ENCODE measurements at regions not wholly inside any gene's neighbourhood (a gene's known extent, or its start where the extent isn't known, plus 50 kb on each side); places are given as distances from the start of the nearest gene placed in this dataset.

DNA sequence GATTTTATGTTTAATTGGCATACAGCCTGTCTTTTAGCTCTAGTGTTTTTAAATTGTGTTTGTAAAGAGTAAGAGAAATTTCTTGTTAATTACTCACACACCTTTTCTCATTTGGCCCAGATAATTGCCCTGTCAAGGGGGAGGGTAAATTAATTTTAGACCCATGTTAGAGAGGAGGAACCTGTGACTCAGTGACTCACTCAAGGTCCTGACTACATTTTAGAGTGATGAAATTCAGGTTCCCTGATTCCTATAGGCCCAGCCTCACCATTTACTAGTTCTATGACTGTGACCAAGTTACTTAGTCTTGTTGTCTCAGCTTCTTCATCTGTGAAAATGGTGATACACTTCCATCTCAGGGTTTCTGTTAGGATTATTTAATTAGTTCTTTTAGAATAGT is 125.2 kb upstream of the DPH6 start:
- DNase-seq, result no peak
- H2AFZ ChIP-seq, result no peak overlapping the region
- H3K4me1 ChIP-seq (replicated peaks; ENCODE audit: insufficient read depth), result no peaks in the 10 kb centered on the region
- H4K20me1 ChIP-seq (ENCODE audit: insufficient read depth), result no peaks in the 10 kb centered on the region
- POLR2A ChIA-PET (ENCODE audit: unreplicated experiment), result no interaction called here
- no TSS peak for BruUV-seq (replicated peaks)
- H3K4me3 ChIP-seq, result no peak overlapping the region
- no peaks in the 10 kb centered on the region for H3K79me2 ChIP-seq (ENCODE audit: low read depth)
- no peaks in the 10 kb centered on the region for H3F3A ChIP-seq (ENCODE audit: insufficient read depth, low read depth)
- no peak overlapping the region for H3K27ac ChIP-seq
- CTCF ChIA-PET, result no interaction called here
- no peaks in the 10 kb centered on the region for H3K27me3 ChIP-seq (ENCODE audit: insufficient read depth, low read depth)
- intact Hi-C loops (cut with micrococcal nuclease; ENCODE audit: unreplicated experiment), result no loop called here
- H3K4me2 ChIP-seq, result no peak overlapping the region
- TF ChIP-seq, protein P1, sequence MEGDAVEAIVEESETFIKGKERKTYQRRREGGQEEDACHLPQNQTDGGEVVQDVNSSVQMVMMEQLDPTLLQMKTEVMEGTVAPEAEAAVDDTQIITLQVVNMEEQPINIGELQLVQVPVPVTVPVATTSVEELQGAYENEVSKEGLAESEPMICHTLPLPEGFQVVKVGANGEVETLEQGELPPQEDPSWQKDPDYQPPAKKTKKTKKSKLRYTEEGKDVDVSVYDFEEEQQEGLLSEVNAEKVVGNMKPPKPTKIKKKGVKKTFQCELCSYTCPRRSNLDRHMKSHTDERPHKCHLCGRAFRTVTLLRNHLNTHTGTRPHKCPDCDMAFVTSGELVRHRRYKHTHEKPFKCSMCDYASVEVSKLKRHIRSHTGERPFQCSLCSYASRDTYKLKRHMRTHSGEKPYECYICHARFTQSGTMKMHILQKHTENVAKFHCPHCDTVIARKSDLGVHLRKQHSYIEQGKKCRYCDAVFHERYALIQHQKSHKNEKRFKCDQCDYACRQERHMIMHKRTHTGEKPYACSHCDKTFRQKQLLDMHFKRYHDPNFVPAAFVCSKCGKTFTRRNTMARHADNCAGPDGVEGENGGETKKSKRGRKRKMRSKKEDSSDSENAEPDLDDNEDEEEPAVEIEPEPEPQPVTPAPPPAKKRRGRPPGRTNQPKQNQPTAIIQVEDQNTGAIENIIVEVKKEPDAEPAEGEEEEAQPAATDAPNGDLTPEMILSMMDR (conservative IDR thresholded peaks at IDR 0.05), result no peak
- TF ChIP-seq EZH2 (IDR thresholded peaks at IDR 0.05; ENCODE audit: low read depth), result no peak
- no peaks in the 10 kb centered on the region for H3K9me3 ChIP-seq (ENCODE audit: insufficient read depth, low read depth)
- no peaks in the 10 kb centered on the region for H3K36me3 ChIP-seq (ENCODE audit: low read depth)
- H3K9me2 ChIP-seq (ENCODE audit: insufficient read depth), result no peaks in the 10 kb centered on the region

DNA sequence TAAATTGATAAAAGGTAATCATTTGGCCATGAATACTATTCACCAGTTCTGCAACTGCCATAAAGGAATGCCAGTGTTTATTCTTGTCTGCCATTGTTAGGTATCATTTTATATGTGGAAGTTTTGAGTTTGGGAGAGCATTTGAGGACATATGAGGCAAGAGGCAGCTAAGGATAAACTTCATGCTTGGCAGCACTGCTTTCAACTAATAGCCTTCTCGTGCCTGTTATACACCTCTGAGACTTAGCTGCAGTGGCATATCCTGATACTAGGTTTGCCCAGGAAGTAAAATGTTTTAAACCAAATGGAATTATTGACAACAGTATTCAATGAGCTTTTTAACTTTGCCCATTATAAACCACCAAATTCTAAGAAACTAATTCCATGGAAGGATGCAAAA is 126.0 kb upstream of the DPH6 start:
- Histone ChIP-seq H3K4me2 (no peak overlapping the region), H2AFZ (no peak overlapping the region), H3K27me3 (ENCODE audit: insufficient read depth, low read depth) (no peaks in the 10 kb centered on the region), H3F3A (ENCODE audit: insufficient read depth, low read depth) (no peaks in the 10 kb centered on the region), H3K4me3 (no peak overlapping the region), H3K79me2 (ENCODE audit: low read depth) (no peaks in the 10 kb centered on the region), H3K9me3 (ENCODE audit: insufficient read depth, low read depth) (no peaks in the 10 kb centered on the region), H3K4me1 (replicated peaks; ENCODE audit: insufficient read depth) (no peaks in the 10 kb centered on the region), H3K36me3 (ENCODE audit: low read depth) (no peaks in the 10 kb centered on the region), H4K20me1 (ENCODE audit: insufficient read depth) (no peaks in the 10 kb centered on the region), H3K27ac (no peak overlapping the region), H3K9me2 (ENCODE audit: insufficient read depth) (no peaks in the 10 kb centered on the region)
- POLR2A ChIA-PET (ENCODE audit: unreplicated experiment), result no interaction called here
- CTCF ChIA-PET, result no interaction called here
- no peak for DNase-seq
- TF ChIP-seq, protein P1 (conservative IDR thresholded peaks at IDR 0.05), result no peak
- TF ChIP-seq EZH2 (IDR thresholded peaks at IDR 0.05; ENCODE audit: low read depth), result no peak
- intact Hi-C loops (cut with micrococcal nuclease; ENCODE audit: unreplicated experiment), result no loop called here
- BruUV-seq (replicated peaks), result no TSS peak

DNA sequence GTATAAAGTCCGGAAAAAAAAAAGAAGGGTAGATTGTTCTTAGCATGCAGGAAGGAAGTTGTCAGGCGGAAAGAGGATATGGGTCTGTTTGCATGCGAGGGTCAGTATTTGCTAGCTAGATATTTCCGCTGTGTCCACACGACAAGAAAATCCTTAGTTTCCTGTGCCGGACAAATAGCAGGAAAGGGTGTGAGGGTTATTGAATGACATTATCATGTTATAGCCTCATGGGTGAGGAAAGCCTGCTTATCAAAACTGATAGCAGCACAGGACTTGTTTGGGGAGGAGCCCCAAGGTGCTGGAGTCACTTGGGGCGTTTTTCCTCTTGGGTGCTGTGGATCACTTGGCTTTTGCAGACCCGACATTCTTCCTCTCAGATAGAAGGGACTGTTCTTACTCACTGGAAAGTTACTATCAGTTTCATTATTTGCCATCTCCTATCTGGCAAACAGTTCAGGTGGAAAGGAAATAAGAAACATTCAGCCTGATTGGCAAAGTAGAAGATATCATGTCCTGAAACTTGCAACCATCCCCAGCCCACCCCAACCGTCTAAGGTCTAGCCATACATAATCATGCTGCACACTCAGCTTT is 127.2 kb upstream of the DPH6 start:
- intact Hi-C loops (cut with micrococcal nuclease; ENCODE audit: unreplicated experiment), result no loop called here
- H2AFZ ChIP-seq, result no peak overlapping the region
- BruUV-seq (replicated peaks), result no TSS peak
- TF ChIP-seq, protein P1 (conservative IDR thresholded peaks at IDR 0.05), result no peak
- no peak for TF ChIP-seq EZH2 (IDR thresholded peaks at IDR 0.05; ENCODE audit: low read depth)
- POLR2A ChIA-PET (ENCODE audit: unreplicated experiment), result no interaction called here
- H3K79me2 ChIP-seq (ENCODE audit: low read depth), result no peaks in the 10 kb centered on the region
- CTCF ChIA-PET, result no interaction called here
- no peaks in the 10 kb centered on the region for H3K9me3 ChIP-seq (ENCODE audit: insufficient read depth, low read depth)
- no peaks in the 10 kb centered on the region for H3K27me3 ChIP-seq (ENCODE audit: insufficient read depth, low read depth)
- DNase-seq, result no peak
- no peak overlapping the region for H3K4me3 ChIP-seq
- H3K9me2 ChIP-seq (ENCODE audit: insufficient read depth), result no peaks in the 10 kb centered on the region
- H4K20me1 ChIP-seq (ENCODE audit: insufficient read depth), result no peaks in the 10 kb centered on the region
- no peaks in the 10 kb centered on the region for H3K36me3 ChIP-seq (ENCODE audit: low read depth)
- no peaks in the 10 kb centered on the region for H3F3A ChIP-seq (ENCODE audit: insufficient read depth, low read depth)
- no peak overlapping the region for H3K27ac ChIP-seq
- H3K4me1 ChIP-seq (replicated peaks; ENCODE audit: insufficient read depth), result no peaks in the 10 kb centered on the region
- H3K4me2 ChIP-seq, result no peak overlapping the region

All from PC-9 (cell line).